ENCODE measurements at regions not wholly inside any gene's neighbourhood (a gene's known extent, or its start where the extent isn't known, plus 50 kb on each side); places are given as distances from the start of the nearest gene placed in this dataset.

DNA sequence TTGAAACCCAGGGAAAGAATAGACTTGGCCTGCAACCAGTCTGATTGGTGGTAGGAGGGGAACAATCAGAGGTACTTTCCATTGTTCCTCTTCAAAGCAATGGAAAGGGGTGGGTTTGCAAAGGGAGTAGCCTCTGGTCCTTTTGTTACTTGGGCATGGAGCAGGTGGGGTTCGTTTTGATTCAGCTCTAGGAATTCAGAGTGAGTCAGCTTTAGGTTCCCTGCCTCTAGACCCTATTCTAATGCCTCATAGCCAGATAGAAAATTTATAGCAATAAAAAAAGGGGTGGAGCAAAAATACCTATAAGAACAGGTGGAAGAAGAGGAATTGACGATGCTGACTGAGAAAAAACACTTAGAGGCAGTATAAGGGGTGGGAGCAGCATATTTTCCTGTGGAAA is 636.4 kb downstream of the PLCL1 start:
- Histone ChIP-seq H3K14ac (ENCODE audit: low read length) (no peak overlapping the region), H3K4me2 (ENCODE audit: insufficient read depth, low read length, poor library complexity, severe bottlenecking) (no peak overlapping the region), H3K79me1 (ENCODE audit: low read depth, low read length) (no peaks in the 10 kb centered on the region), H3K9me3 (replicated peaks in 1 of 2; ENCODE audit: control insufficient read depth in 2 of 2, insufficient read depth in 1 of 2, low read depth in 1 of 2, low read length in 2 of 2) (no peaks in the 10 kb centered on the region), H2BK120ac (ENCODE audit: low read depth, low read length) (no peak overlapping the region), H2BK15ac (ENCODE audit: low read length) (no peak overlapping the region), H2BK5ac (ENCODE audit: low read length) (no peak overlapping the region), H4K91ac (ENCODE audit: low read depth, low read length, poor library complexity) (no peak overlapping the region), H2AFZ (ENCODE audit: low read length) (no peak overlapping the region), H3K4me1 (ENCODE audit: control insufficient read depth in 2 of 2, insufficient read depth in 1 of 2, low read depth in 1 of 2, low read length in 2 of 2) (no peaks in the 10 kb centered on the region), H2AK5ac (ENCODE audit: low read depth, low read length) (no peak overlapping the region), H2BK12ac (ENCODE audit: low read length) (no peak overlapping the region), H4K8ac (ENCODE audit: low read depth, low read length) (no peak overlapping the region), H3K4ac (ENCODE audit: low read length) (no peak overlapping the region), H3K23ac (ENCODE audit: low read depth, low read length, poor library complexity) (no peak overlapping the region), H3K4me3 (ENCODE audit: low read length in 2 of 2) (no peak overlapping the region), H3K27ac (replicated peaks; ENCODE audit: low read length) (no peak overlapping the region), H3K27me3 (ENCODE audit: control insufficient read depth in 3 of 3, insufficient read depth in 3 of 3, low read depth in 1 of 3, low read length in 3 of 3) (no peaks in the 10 kb centered on the region), H3K18ac (ENCODE audit: low read length) (no peak overlapping the region), H3K9ac (ENCODE audit: low read depth, low read length, poor library complexity) (no peak overlapping the region), H3K36me3 (replicated peaks in 1 of 2; ENCODE audit: control insufficient read depth in 2 of 2, insufficient read depth in 2 of 2, low read length in 2 of 2) (no peaks in the 10 kb centered on the region)
- no peak for DNase-seq (ENCODE audit: low spot score)
- no CpG with 5 or more reads among the region's 2 CpGs for WGBS, 2 donors (ENCODE audit: extremely low coverage in 2 of 2, insufficient read length in 2 of 2, insufficient replicate concordance in 1 of 2)

DNA sequence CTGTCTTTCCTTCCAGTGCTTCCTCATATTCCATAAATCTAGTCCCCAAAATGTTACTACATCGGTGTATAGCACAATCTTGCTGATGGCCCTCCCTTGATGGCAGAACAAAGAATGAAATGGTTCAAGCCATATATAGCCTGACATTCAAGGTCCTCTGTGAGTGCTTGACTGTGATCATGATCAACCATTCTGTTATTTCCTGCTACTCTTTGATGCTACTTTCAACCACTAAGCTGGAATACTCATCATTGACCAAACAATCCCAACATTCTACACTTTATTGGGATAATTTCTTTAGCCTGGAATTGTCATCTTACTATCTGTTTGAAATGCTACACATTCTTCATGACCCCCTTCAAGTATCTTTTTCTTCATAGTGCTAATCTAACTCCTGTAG is 633.9 kb downstream of the PLCL1 start:
- DNase-seq (ENCODE audit: low spot score), result no peak
- Histone ChIP-seq H2BK15ac (ENCODE audit: low read length) (no peak overlapping the region), H3K4me3 (ENCODE audit: low read length in 2 of 2) (no peak overlapping the region), H2AK5ac (ENCODE audit: low read depth, low read length) (no peak overlapping the region), H2BK120ac (ENCODE audit: low read depth, low read length) (no peak overlapping the region), H3K9ac (ENCODE audit: low read depth, low read length, poor library complexity) (no peak overlapping the region), H2AFZ (ENCODE audit: low read length) (no peak overlapping the region), H3K9me3 (replicated peaks in 1 of 2; ENCODE audit: control insufficient read depth in 2 of 2, insufficient read depth in 1 of 2, low read depth in 1 of 2, low read length in 2 of 2) (no peaks in the 10 kb centered on the region), H4K91ac (ENCODE audit: low read depth, low read length, poor library complexity) (no peak overlapping the region), H3K4me1 (ENCODE audit: control insufficient read depth in 2 of 2, insufficient read depth in 1 of 2, low read depth in 1 of 2, low read length in 2 of 2) (no peaks in the 10 kb centered on the region), H3K27me3 (ENCODE audit: control insufficient read depth in 3 of 3, insufficient read depth in 3 of 3, low read depth in 1 of 3, low read length in 3 of 3) (no peaks in the 10 kb centered on the region), H3K4ac (ENCODE audit: low read length) (no peak overlapping the region), H3K18ac (ENCODE audit: low read length) (no peak overlapping the region), H3K79me1 (ENCODE audit: low read depth, low read length) (no peaks in the 10 kb centered on the region), H3K4me2 (ENCODE audit: insufficient read depth, low read length, poor library complexity, severe bottlenecking) (no peak overlapping the region), H4K8ac (ENCODE audit: low read depth, low read length) (no peak overlapping the region), H3K14ac (ENCODE audit: low read length) (no peak overlapping the region), H3K36me3 (replicated peaks in 1 of 2; ENCODE audit: control insufficient read depth in 2 of 2, insufficient read depth in 2 of 2, low read length in 2 of 2) (no peaks in the 10 kb centered on the region), H3K23ac (ENCODE audit: low read depth, low read length, poor library complexity) (no peak overlapping the region), H3K27ac (replicated peaks; ENCODE audit: low read length) (no peak overlapping the region), H2BK12ac (ENCODE audit: low read length) (no peak overlapping the region), H2BK5ac (ENCODE audit: low read length) (no peak overlapping the region)
- WGBS, 2 donors (ENCODE audit: extremely low coverage in 2 of 2, insufficient read length in 2 of 2, insufficient replicate concordance in 1 of 2), result no CpG with 5 or more reads among the region's 1 CpG

DNA sequence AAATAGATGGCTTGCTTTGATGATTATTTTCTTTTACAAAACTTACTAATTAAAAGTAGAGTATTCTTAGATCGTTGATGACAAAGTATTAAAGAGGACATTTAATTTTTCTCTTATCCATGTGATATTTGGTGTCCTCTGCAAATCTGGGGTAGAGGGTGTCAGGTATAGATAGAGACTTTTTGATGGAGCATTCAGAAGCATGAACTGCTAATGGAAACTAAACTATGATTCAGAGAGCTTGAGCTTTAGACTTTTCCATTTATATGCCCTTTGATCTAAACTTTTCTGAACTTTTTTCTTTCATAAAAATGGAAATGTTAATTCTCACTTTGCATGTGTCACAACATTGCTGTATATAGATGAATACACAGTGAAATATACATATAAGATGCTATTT is 619.7 kb downstream of the PLCL1 start:
- Histone ChIP-seq H3K4me3 (ENCODE audit: low read length in 2 of 2) (no peak overlapping the region), H2BK5ac (ENCODE audit: low read length) (no peak overlapping the region), H3K4ac (ENCODE audit: low read length) (no peak overlapping the region), H3K23ac (ENCODE audit: low read depth, low read length, poor library complexity) (no peak overlapping the region), H3K36me3 (replicated peaks in 1 of 2; ENCODE audit: control insufficient read depth in 2 of 2, insufficient read depth in 2 of 2, low read length in 2 of 2) (no peaks in the 10 kb centered on the region), H2AK5ac (ENCODE audit: low read depth, low read length) (no peak overlapping the region), H3K27ac (replicated peaks; ENCODE audit: low read length) (no peak overlapping the region), H4K91ac (ENCODE audit: low read depth, low read length, poor library complexity) (no peak overlapping the region), H3K4me2 (ENCODE audit: insufficient read depth, low read length, poor library complexity, severe bottlenecking) (no peak overlapping the region), H3K27me3 (ENCODE audit: control insufficient read depth in 3 of 3, insufficient read depth in 3 of 3, low read depth in 1 of 3, low read length in 3 of 3) (no peaks in the 10 kb centered on the region), H4K8ac (ENCODE audit: low read depth, low read length) (no peak overlapping the region), H3K4me1 (ENCODE audit: control insufficient read depth in 2 of 2, insufficient read depth in 1 of 2, low read depth in 1 of 2, low read length in 2 of 2) (peaks cover 0 to 6% of the 10 kb centered on the region in 2 donors), H2BK15ac (ENCODE audit: low read length) (no peak overlapping the region), H3K9ac (ENCODE audit: low read depth, low read length, poor library complexity) (no peak overlapping the region), H3K79me1 (ENCODE audit: low read depth, low read length) (no peaks in the 10 kb centered on the region), H3K9me3 (replicated peaks in 1 of 2; ENCODE audit: control insufficient read depth in 2 of 2, insufficient read depth in 1 of 2, low read depth in 1 of 2, low read length in 2 of 2) (no peaks in the 10 kb centered on the region), H3K14ac (ENCODE audit: low read length) (no peak overlapping the region), H2AFZ (ENCODE audit: low read length) (no peak overlapping the region), H2BK120ac (ENCODE audit: low read depth, low read length) (no peak overlapping the region), H3K18ac (ENCODE audit: low read length) (no peak overlapping the region), H2BK12ac (ENCODE audit: low read length) (no peak overlapping the region)
- DNase-seq (ENCODE audit: low spot score), result no peak
- no CpG with 5 or more reads among the region's 1 CpG for WGBS, 2 donors (ENCODE audit: extremely low coverage in 2 of 2, insufficient read length in 2 of 2, insufficient replicate concordance in 1 of 2)

DNA sequence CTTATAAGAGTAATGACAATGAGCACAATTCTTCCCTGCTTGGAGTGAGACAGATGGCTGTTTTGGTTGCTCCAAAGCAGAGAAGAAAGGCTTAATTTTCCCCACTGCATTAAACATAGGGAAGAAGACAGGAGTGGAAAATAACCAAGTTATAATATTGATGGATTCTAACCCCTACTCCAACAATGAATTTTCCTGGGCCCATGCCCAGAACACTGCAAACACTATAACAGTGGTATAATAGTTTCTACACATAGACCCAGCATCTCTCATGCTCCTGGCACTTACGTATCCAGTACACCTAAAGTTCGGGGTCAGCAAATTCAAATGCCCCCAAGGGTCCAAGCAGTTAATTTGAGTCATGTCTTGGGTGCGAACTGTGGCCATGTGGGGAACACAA is 613.4 kb downstream of the PLCL1 start:
- no peak overlapping the region for H2BK12ac ChIP-seq (ENCODE audit: low read length)
- peaks cover 0 to 6% of the 10 kb centered on the region in 2 donors for H3K4me1 ChIP-seq (ENCODE audit: control insufficient read depth in 2 of 2, insufficient read depth in 1 of 2, low read depth in 1 of 2, low read length in 2 of 2)
- H3K4ac ChIP-seq (ENCODE audit: low read length), result no peak overlapping the region
- DNase-seq (ENCODE audit: low spot score), result no peak
- no peak overlapping the region for H4K91ac ChIP-seq (ENCODE audit: low read depth, low read length, poor library complexity)
- WGBS, 2 donors (ENCODE audit: extremely low coverage in 2 of 2, insufficient read length in 2 of 2, insufficient replicate concordance in 1 of 2), result no CpG with 5 or more reads among the region's 3 CpGs
- no peak overlapping the region for H3K23ac ChIP-seq (ENCODE audit: low read depth, low read length, poor library complexity)
- no peak overlapping the region for H3K27ac ChIP-seq (replicated peaks; ENCODE audit: low read length)
- no peak overlapping the region for H3K14ac ChIP-seq (ENCODE audit: low read length)
- H3K27me3 ChIP-seq (ENCODE audit: control insufficient read depth in 3 of 3, insufficient read depth in 3 of 3, low read depth in 1 of 3, low read length in 3 of 3), result no peaks in the 10 kb centered on the region
- no peak overlapping the region for H2AFZ ChIP-seq (ENCODE audit: low read length)
- H2BK15ac ChIP-seq (ENCODE audit: low read length), result no peak overlapping the region
- H3K18ac ChIP-seq (ENCODE audit: low read length), result no peak overlapping the region
- no peak overlapping the region for H4K8ac ChIP-seq (ENCODE audit: low read depth, low read length)
- H3K9ac ChIP-seq (ENCODE audit: low read depth, low read length, poor library complexity), result no peak overlapping the region
- H2BK5ac ChIP-seq (ENCODE audit: low read length), result no peak overlapping the region
- H3K79me1 ChIP-seq (ENCODE audit: low read depth, low read length), result no peaks in the 10 kb centered on the region
- no peaks in the 10 kb centered on the region for H3K9me3 ChIP-seq (replicated peaks in 1 of 2; ENCODE audit: control insufficient read depth in 2 of 2, insufficient read depth in 1 of 2, low read depth in 1 of 2, low read length in 2 of 2)
- no peaks in the 10 kb centered on the region for H3K36me3 ChIP-seq (replicated peaks in 1 of 2; ENCODE audit: control insufficient read depth in 2 of 2, insufficient read depth in 2 of 2, low read length in 2 of 2)
- H2BK120ac ChIP-seq (ENCODE audit: low read depth, low read length), result no peak overlapping the region
- no peak overlapping the region for H3K4me3 ChIP-seq (ENCODE audit: low read length in 2 of 2)
- no peak overlapping the region for H3K4me2 ChIP-seq (ENCODE audit: insufficient read depth, low read length, poor library complexity, severe bottlenecking)
- H2AK5ac ChIP-seq (ENCODE audit: low read depth, low read length), result no peak overlapping the region
